SH-SY5Y (cell line): ENCODE measurements at regions not wholly inside any gene's neighbourhood (a gene's known extent, or its start where the extent isn't known, plus 50 kb on each side); places are given as distances from the start of the nearest gene placed in this dataset.

Experiments
- GATA2 ChIP-seq: IDR thresholded peaks from 2 replicates; pipeline ENCODE4 v1.6.1; 2011; ENCODE audit warnings: mild to moderate bottlenecking, low read depth, low read length
- GATA3 ChIP-seq: IDR thresholded peaks from 2 replicates; pipeline ENCODE4 v1.6.1; 2011; ENCODE audit warnings: low read depth, mild to moderate bottlenecking, low read length, moderate library complexity

GRCh38 chr6:3625149-3625979 is 126.1 kb downstream of the PXDC1 start:
- no peak for TF ChIP-seq GATA2
- no peak for TF ChIP-seq GATA3
